ENCODE measurements at regions not wholly inside any gene's neighbourhood (a gene's known extent, or its start where the extent isn't known, plus 50 kb on each side); places are given as distances from the start of the nearest gene placed in this dataset.
"Not testable (repeated sequence)": the region's sequence is repeated elsewhere in the genome, so short reads cannot be mapped to it uniquely, and the experiment has no call there.

GRCh38 chr5:44914221-44914620 is 105.5 kb downstream of the MRPS30 start:
- H3K27me3 Mint-ChIP-seq, result peaks cover 3% of the 10 kb centered on the region
- H3K4me3 Mint-ChIP-seq, result no peak overlapping the region
- H3K36me3 Mint-ChIP-seq, result no peaks in the 10 kb centered on the region
- no peaks in the 10 kb centered on the region for H3K4me1 Mint-ChIP-seq
- H3K27ac Mint-ChIP-seq, result no peak overlapping the region
- H3K9me3 Mint-ChIP-seq, result no peaks in the 10 kb centered on the region

DNA sequence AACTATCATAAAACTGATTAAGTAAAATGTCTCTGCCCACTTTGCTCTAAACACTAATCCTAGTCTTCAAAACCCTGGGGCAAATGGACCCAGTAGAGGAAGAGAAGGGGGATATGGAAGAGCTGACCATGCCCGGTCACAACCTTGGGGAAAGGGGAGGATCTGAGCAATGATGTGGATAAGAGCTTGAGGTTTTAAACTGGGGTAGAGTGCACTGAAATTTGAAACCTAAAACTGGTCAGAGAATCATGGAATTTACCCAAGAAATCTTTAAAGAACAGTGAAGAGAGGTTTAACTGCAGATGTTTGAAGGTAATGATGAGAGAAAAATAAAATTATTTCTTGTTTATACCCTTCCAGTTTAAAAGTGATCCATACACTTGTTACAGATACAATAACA is 110.8 kb downstream of the MRPS30 start:
- no peak overlapping the region for H3K4me3 Mint-ChIP-seq
- no peaks in the 10 kb centered on the region for H3K36me3 Mint-ChIP-seq
- no peaks in the 10 kb centered on the region for H3K4me1 Mint-ChIP-seq
- peaks cover 2 to 5% (median 3%) of the 10 kb centered on the region in 3 donors for H3K9me3 Mint-ChIP-seq
- no peak overlapping the region for H3K27ac Mint-ChIP-seq
- H3K27me3 Mint-ChIP-seq, result peaks cover 3% of the 10 kb centered on the region

DNA sequence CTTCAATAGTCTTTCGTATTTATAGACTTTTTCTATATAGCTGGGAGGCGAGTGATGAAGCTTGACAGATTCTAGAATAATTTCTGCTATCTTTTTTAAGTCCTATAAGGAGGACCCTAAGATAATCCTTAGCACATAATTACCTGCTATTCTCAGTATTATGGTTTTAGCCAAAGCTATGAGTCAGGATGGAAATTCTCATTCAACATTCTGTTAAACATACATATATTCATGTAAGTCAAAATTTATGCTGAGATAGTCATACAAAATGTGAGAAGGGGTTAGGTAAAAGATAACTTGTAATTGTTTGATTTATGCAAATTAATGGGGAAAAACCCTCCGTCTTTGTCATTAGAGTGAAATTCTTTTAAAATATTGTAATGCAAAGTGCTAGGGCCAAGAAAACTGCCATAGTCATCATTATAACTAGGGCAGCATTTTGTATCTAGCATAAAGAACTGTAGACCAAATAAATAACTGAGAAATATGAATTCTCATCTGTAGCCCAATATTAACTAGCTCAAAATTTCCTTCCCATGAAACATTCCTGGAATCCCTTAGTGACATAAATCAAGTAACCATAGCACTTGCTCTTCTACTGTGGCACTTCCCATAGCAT is 118.5 kb downstream of the MRPS30 start:
- no peaks in the 10 kb centered on the region for H3K27me3 Mint-ChIP-seq
- no peaks in the 10 kb centered on the region for H3K4me1 Mint-ChIP-seq
- H3K27ac Mint-ChIP-seq, result no peak overlapping the region
- H3K36me3 Mint-ChIP-seq, result peaks cover 2% of the 10 kb centered on the region
- H3K9me3 Mint-ChIP-seq, result peaks cover 0 to 9% (median 0%) of the 10 kb centered on the region in 3 donors
- no peak overlapping the region for H3K4me3 Mint-ChIP-seq

DNA sequence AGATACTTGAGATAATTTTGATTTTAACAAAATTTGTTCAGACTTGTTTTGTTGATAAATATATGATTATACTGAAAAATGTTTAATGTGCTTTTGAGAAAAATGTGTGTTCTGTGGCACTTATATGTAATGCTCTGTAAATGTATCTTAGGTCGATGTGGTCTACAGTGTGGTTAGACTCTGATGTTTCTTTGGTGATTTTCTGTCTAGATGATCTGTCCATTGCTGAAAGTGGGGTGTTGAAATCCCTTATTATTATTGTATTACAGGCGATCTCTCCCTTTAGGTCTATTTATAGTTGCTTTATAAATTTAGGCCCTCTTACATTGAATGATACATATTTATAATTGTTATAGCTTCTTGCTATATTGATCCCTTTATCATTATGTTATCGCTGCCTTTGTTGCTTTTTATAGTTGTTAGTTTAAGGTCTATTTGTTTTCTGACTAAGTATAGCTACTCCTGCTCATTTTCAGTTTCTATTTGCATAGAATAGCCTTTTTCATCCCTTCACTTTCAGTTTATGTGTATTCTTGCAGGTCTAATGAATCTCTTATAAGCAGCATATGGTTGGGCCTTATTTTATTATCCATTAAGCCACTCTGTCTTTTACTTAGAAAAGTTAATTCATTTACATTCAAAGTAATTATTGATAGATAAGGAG is 124.3 kb downstream of the MRPS30 start:
- Mint-ChIP-seq H3K4me1 (peaks cover 0 to 2% (median 0%) of the 10 kb centered on the region in 3 donors), H3K9me3 (peaks cover 0 to 9% (median 2%) of the 10 kb centered on the region in 3 donors), H3K36me3 (no peaks in the 10 kb centered on the region), H3K27ac (no peak overlapping the region), H3K27me3 (no peaks in the 10 kb centered on the region), H3K4me3 (no peak overlapping the region)

- no peaks in the 10 kb centered on the region for H3K27me3 Mint-ChIP-seq
- no peaks in the 10 kb centered on the region for H3K36me3 Mint-ChIP-seq
- peaks cover 0 to 9% (median 2%) of the 10 kb centered on the region in 3 donors for H3K9me3 Mint-ChIP-seq
- H3K4me3 Mint-ChIP-seq, result peak overlapping the region in 1 of 4 donors; percentile 67
- peaks cover 0 to 2% (median 0%) of the 10 kb centered on the region in 3 donors for H3K4me1 Mint-ChIP-seq
- no peak overlapping the region for H3K27ac Mint-ChIP-seq
These were observed 124.9 kb downstream of the MRPS30 start for GRCh38 chr5:44933686-44934085.

DNA sequence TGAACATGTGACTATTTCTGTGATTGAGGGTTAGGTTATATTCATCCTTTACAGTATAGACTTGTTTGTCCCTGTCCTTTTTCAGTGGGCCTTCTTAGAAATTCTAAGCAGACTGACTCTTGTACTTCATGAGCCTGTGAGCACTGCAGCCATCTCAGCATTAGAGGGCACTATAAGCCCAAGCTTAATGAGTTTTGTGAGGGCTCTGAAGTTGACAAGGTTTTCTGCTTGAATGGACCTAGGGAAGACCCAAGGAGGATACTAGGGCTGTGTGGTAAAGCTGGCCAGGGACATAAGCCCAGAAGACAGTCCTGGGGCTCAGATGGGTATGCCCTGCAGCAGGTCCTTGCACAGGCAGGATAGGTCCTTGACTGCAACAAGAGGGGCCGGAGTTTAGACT is 126.5 kb downstream of the MRPS30 start:
- peaks cover 0 to 9% (median 2%) of the 10 kb centered on the region in 3 donors for H3K9me3 Mint-ChIP-seq
- H3K36me3 Mint-ChIP-seq, result no peaks in the 10 kb centered on the region
- H3K27ac Mint-ChIP-seq, result no peak overlapping the region
- no peaks in the 10 kb centered on the region for H3K27me3 Mint-ChIP-seq
- H3K4me3 Mint-ChIP-seq, result no peak overlapping the region
- peaks cover 0 to 2% (median 0%) of the 10 kb centered on the region in 3 donors for H3K4me1 Mint-ChIP-seq

GRCh38 chr5:44935871-44936270 is 127.1 kb downstream of the MRPS30 start:
- H3K9me3 Mint-ChIP-seq, result peaks cover 0 to 13% (median 2%) of the 10 kb centered on the region in 3 donors
- no peaks in the 10 kb centered on the region for H3K27me3 Mint-ChIP-seq
- H3K4me3 Mint-ChIP-seq, result no peak overlapping the region
- H3K4me1 Mint-ChIP-seq, result peaks cover 0 to 2% (median 0%) of the 10 kb centered on the region in 3 donors
- H3K27ac Mint-ChIP-seq, result peak overlapping the region in 1 of 3 donors; percentile 48
- H3K36me3 Mint-ChIP-seq, result no peaks in the 10 kb centered on the region

DNA sequence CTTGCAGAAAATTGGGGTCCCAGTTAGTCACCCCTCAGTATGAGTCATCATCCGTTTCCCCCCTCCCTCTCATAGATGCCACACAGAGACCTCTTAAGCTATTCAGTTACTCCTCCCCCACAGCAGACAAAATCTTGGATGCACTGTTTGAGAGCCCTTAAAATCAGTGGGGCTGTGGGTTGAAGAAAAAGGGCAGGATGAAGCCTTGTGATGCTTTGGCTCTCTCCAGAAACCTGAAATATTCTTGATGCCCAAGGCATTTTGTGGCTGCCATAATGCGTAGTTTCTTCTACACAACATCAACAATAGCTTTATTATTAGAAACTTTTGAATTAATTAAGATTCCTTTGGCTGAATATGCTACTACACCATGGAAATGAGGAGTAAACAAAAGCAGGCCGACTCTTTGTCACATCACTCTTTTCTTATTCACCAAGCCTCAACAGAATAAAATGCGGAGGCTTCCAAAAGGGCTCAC is 133.8 kb downstream of the MRPS30 start:
- Mint-ChIP-seq H3K36me3 (no peaks in the 10 kb centered on the region), H3K27me3 (no peaks in the 10 kb centered on the region), H3K4me3 (no peak overlapping the region), H3K9me3 (peaks cover 0 to 4% (median 0%) of the 10 kb centered on the region in 3 donors), H3K27ac (no peak overlapping the region), H3K4me1 (no peaks in the 10 kb centered on the region)

DNA sequence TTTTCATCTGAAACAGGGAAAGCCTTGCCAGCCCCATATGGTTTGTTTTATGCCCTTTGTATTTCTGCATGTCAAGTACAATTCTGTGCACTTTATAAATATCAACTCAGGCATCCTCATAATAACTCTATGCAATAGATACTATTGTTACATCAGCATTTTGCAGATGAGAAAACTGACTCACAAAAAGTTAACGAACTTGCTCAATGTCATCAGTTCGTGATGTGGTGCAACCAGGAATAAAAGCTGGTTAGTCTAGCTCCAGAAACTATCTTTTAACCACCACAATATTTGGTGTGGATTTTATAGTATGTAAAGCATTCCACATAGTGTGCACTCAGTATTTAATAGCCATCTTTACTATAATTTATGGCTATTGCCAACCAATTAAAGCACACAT is 134.9 kb downstream of the MRPS30 start:
- no peaks in the 10 kb centered on the region for H3K36me3 Mint-ChIP-seq
- H3K27ac Mint-ChIP-seq, result no peak overlapping the region
- no peak overlapping the region for H3K4me3 Mint-ChIP-seq
- H3K27me3 Mint-ChIP-seq, result no peaks in the 10 kb centered on the region
- no peaks in the 10 kb centered on the region for H3K4me1 Mint-ChIP-seq
- H3K9me3 Mint-ChIP-seq, result peaks cover 0 to 4% (median 0%) of the 10 kb centered on the region in 3 donors

DNA sequence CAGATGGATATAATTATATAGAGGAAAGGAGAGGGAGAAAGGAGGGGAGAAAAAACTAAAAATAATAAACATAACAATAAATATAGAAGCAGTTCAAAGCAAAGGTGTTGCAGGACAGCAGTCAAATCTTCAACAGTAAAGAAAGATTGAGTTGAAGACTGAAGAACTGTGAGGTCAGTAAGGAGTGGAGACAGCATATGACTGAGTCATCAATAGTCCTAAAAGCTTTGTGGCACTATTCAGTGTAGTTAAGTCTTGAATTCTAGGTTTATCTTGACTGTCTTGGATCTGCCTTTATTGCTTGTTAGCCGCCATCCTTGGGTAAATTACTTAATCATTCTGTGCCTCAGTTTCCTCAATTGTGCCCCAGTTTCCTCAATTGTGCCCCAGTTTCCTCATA is 137.0 kb downstream of the MRPS30 start:
- Mint-ChIP-seq H3K9me3 (peaks cover 0 to 1% (median 0%) of the 10 kb centered on the region in 3 donors), H3K27me3 (no peaks in the 10 kb centered on the region), H3K27ac (no peak overlapping the region), H3K4me3 (no peak overlapping the region), H3K4me1 (no peaks in the 10 kb centered on the region), H3K36me3 (no peaks in the 10 kb centered on the region)

- Mint-ChIP-seq H3K36me3 (no peaks in the 10 kb centered on the region), H3K27ac (no peak overlapping the region), H3K27me3 (no peaks in the 10 kb centered on the region), H3K9me3 (no peaks in the 10 kb centered on the region), H3K4me1 (no peaks in the 10 kb centered on the region), H3K4me3 (no peak overlapping the region)
These were observed 140.9 kb downstream of the MRPS30 start for GRCh38 chr5:44949687-44950086.

DNA sequence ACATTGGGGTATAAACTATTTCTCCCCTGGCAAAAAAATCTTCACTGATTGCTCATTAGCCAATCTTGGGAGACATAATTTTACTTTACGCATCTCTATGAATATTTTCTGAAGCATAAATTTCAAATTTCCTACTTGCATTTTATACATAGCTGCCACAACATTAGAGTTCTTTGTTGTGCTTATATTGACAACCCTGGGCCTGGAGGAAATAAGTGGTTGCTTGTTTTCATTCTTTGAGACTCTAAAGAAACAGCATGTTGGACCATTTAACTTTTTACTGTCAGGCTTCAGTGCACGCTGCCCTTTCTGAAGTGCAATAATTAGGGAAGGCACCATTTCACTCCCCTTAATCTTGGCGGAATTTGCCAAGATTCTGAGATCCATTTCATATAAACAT is 142.6 kb downstream of the MRPS30 start:
- H3K9me3 Mint-ChIP-seq, result peaks cover 0 to 2% (median 0%) of the 10 kb centered on the region in 3 donors
- no peaks in the 10 kb centered on the region for H3K27me3 Mint-ChIP-seq
- no peaks in the 10 kb centered on the region for H3K4me1 Mint-ChIP-seq
- no peak overlapping the region for H3K27ac Mint-ChIP-seq
- no peaks in the 10 kb centered on the region for H3K36me3 Mint-ChIP-seq
- no peak overlapping the region for H3K4me3 Mint-ChIP-seq

- no peak overlapping the region for H3K4me3 Mint-ChIP-seq
- peaks cover 0 to 2% (median 0%) of the 10 kb centered on the region in 3 donors for H3K9me3 Mint-ChIP-seq
- H3K36me3 Mint-ChIP-seq, result no peaks in the 10 kb centered on the region
- H3K27me3 Mint-ChIP-seq, result no peaks in the 10 kb centered on the region
- H3K27ac Mint-ChIP-seq, result no peak overlapping the region
- H3K4me1 Mint-ChIP-seq, result no peaks in the 10 kb centered on the region
These were observed 143.6 kb downstream of the MRPS30 start for GRCh38 chr5:44952376-44952775.

- H3K27me3 Mint-ChIP-seq, result no peaks in the 10 kb centered on the region
- no peak overlapping the region for H3K27ac Mint-ChIP-seq
- peaks cover 0 to 2% (median 0%) of the 10 kb centered on the region in 3 donors for H3K9me3 Mint-ChIP-seq
- no peak overlapping the region for H3K4me3 Mint-ChIP-seq
- no peaks in the 10 kb centered on the region for H3K4me1 Mint-ChIP-seq
- H3K36me3 Mint-ChIP-seq, result no peaks in the 10 kb centered on the region
These were observed 144.3 kb downstream of the MRPS30 start for GRCh38 chr5:44953078-44953477.

- H3K9me3 Mint-ChIP-seq, H3K4me1 Mint-ChIP-seq, H3K27me3 Mint-ChIP-seq, H3K27ac Mint-ChIP-seq, H3K36me3 Mint-ChIP-seq, H3K4me3 Mint-ChIP-seq: not testable (repeated sequence)
These were observed 150.3 kb downstream of the MRPS30 start for GRCh38 chr5:44958943-44959454.

DNA sequence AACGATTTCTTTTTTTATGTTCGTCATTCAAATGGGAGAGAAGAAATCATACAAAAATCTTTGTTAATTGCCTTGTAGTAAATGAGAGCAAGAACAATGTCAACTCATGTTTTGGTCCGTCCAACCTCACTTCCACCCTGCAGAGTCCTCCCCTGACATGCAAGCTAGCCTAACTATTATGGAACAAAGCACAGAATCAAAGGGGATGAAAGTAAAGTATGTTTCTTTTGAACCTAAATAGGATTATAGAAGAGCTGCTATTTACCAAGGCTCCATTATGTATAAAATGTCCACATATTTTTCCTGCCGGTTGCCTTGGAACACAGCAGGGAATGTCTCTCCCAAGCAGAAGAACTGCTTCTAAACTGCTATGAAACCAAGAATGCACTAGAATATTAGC is 161.1 kb downstream of the MRPS30 start:
- Mint-ChIP-seq H3K27me3 (no peaks in the 10 kb centered on the region), H3K4me1 (no peaks in the 10 kb centered on the region), H3K36me3 (no peaks in the 10 kb centered on the region), H3K4me3 (no peak overlapping the region), H3K9me3 (peaks cover 0 to 5% (median 2%) of the 10 kb centered on the region in 3 donors), H3K27ac (no peak overlapping the region)
